Endothelial cell of umbilical vein (primary cell): ENCODE measurements at regions not wholly inside any gene's neighbourhood (a gene's known extent, or its start where the extent isn't known, plus 50 kb on each side); places are given as distances from the start of the nearest gene placed in this dataset.

Source experiments
- BruUV-seq: library from RNA; stranded (reverse); fragments of 400-500 nt; replicated peaks from 2 replicates; lab custom pipeline; 2021; lab: Mats Ljungman, UMichigan
- CTCF ChIA-PET: fragments of 300-600, 350-600 bp; sonication (Branson Sonifier 250); formaldehyde crosslinking; loops from one replicate; lab custom pipeline; 2021; ENCODE audit warnings: antibody characterized with exemption, inconsistent platforms; lab: Charles Lee
- POLR2A ChIA-PET: fragments of 300-600, 350-600 bp; sonication (Branson Sonifier 250); formaldehyde crosslinking; loops from one replicate; lab custom pipeline; 2021; ENCODE audit warnings: antibody characterized with exemption, inconsistent platforms; lab: Charles Lee
- DNase-seq: peaks from one replicate; pipeline ENCODE4 v3.0.0-alpha.2; 2011; ENCODE audit warnings: low read depth, low spot score
- FAIRE-seq: peaks from 2 replicates; lab custom pipeline; 2011; peaks lifted over from hg19 to GRCh38; lab: Jason Lieb, UNC
- H2AFZ ChIP-seq: 2 replicates; pipeline ENCODE4 v1.6.0; 2012; ENCODE audit warnings: low read depth, low read length, control low read depth, inconsistent platforms
- H3K27ac ChIP-seq: 2 replicates; pipeline ENCODE4 v1.5.1; 2011; ENCODE audit warnings: low read depth, mild to moderate bottlenecking, control low read depth, low read length, moderate library complexity; ENCODE audit not compliant: insufficient read depth
- H3K27me3 ChIP-seq, 2 experiments: 2 replicates each; pipeline versions ENCODE4 v1.6.0 to v1.6.1; 2011; ENCODE audit warnings: low read length in 2 of 2, mixed read lengths in 1 of 2; ENCODE audit not compliant: control insufficient read depth in 2 of 2, insufficient read depth in 2 of 2
- H3K36me3 ChIP-seq, 2 experiments: 2 replicates in 1 of 2; 3 replicates in 1 of 2; pipeline ENCODE4 v1.5.1; 2011; ENCODE audit warnings: low read length in 2 of 2, mild to moderate bottlenecking in 1 of 2, moderate library complexity in 1 of 2; ENCODE audit not compliant: control insufficient read depth in 2 of 2, insufficient read depth in 2 of 2; ENCODE audit errors: extremely low read depth in 1 of 2
- H3K4me1 ChIP-seq: 3 replicates; pipeline ENCODE4 v1.5.1; 2011; ENCODE audit warnings: mild to moderate bottlenecking, low read length; ENCODE audit not compliant: control insufficient read depth, insufficient read depth; ENCODE audit errors: extremely low read depth
- H3K4me2 ChIP-seq: 2 replicates; pipeline ENCODE4 v1.6.1; 2011; ENCODE audit warnings: low read length, control low read depth, mixed read lengths; ENCODE audit not compliant: insufficient read depth
- H3K4me3 ChIP-seq, 3 experiments: fragments of 200-600 bp in 1 of 3; sonication (generic), shearing (Covaris generic) in 1 of 3; replicated peaks in 1 of 3; 2 replicates each; pipeline ENCODE4 v1.5.1; 2011 to 2016; ENCODE audit warnings: control low read depth in 3 of 3, low read length in 3 of 3, mild to moderate bottlenecking in 2 of 3, inconsistent platforms in 1 of 3, low read depth in 1 of 3, moderate library complexity in 1 of 3; ENCODE audit not compliant: insufficient read depth in 1 of 3
- H3K79me2 ChIP-seq: 2 replicates; pipeline ENCODE4 v1.6.0; 2012; ENCODE audit warnings: low read length, inconsistent platforms; ENCODE audit not compliant: control insufficient read depth, insufficient read depth
- H3K9ac ChIP-seq: replicated peaks from 2 replicates; pipeline ENCODE3; 2011; ENCODE audit warnings: low read length, control low read depth; ENCODE audit not compliant: insufficient read depth; ENCODE audit errors: extremely low read depth
- H3K9me1 ChIP-seq: replicated peaks from 3 replicates; pipeline ENCODE4 v1.6.0; 2011; ENCODE audit warnings: mild to moderate bottlenecking, low read length; ENCODE audit not compliant: control insufficient read depth, insufficient read depth; ENCODE audit errors: extremely low read depth
- H3K9me3 ChIP-seq: replicated peaks from 2 replicates; pipeline ENCODE4 v1.5.1; 2012; ENCODE audit warnings: low read length, inconsistent platforms; ENCODE audit not compliant: control insufficient read depth, insufficient read depth
- H4K20me1 ChIP-seq: replicated peaks from 2 replicates; pipeline ENCODE3; 2011; ENCODE audit warnings: mild to moderate bottlenecking, low read length; ENCODE audit not compliant: control insufficient read depth, insufficient read depth; ENCODE audit errors: extremely low read depth
- CTCF ChIP-seq, 2 donors: IDR thresholded peaks; 1 replicate in 1 of 2; 2 replicates in 1 of 2; pipeline ENCODE4 v1.5.1; 2011; ENCODE audit warnings: low read length in 2 of 2, mild to moderate bottlenecking in 2 of 2, moderate library complexity in 2 of 2, control low read depth in 1 of 2, inconsistent platforms in 1 of 2, low read depth in 1 of 2; ENCODE audit not compliant: insufficient read depth in 1 of 2; ENCODE audit errors: extremely low read depth in 1 of 2
- EZH2 ChIP-seq: IDR thresholded peaks from 2 replicates; pipeline ENCODE4 v1.6.1; 2012; ENCODE audit warnings: borderline replicate concordance, low read depth, mild to moderate bottlenecking, moderate library complexity, low read length, inconsistent platforms; ENCODE audit not compliant: severe bottlenecking
- FOS ChIP-seq: IDR thresholded peaks from 2 replicates; pipeline ENCODE4 v1.6.1; 2011; ENCODE audit warnings: mild to moderate bottlenecking, low read length, moderate library complexity, borderline replicate concordance; ENCODE audit not compliant: insufficient read depth
- GATA2 ChIP-seq: IDR thresholded peaks from 2 replicates; pipeline ENCODE4 v1.7.0; 2011; ENCODE audit warnings: low read depth, mild to moderate bottlenecking, moderate library complexity, mixed read lengths, low read length; ENCODE audit not compliant: insufficient read length, insufficient read depth
- JUN ChIP-seq: IDR thresholded peaks from 2 replicates; pipeline ENCODE4 v1.6.1; 2011; ENCODE audit warnings: borderline replicate concordance, low read depth; ENCODE audit not compliant: insufficient read length, insufficient read depth
- MAX ChIP-seq: IDR thresholded peaks from 2 replicates; pipeline ENCODE4 v1.6.1; 2011; ENCODE audit not compliant: insufficient read depth, insufficient read length
- MYC ChIP-seq: IDR thresholded peaks from one replicate; pipeline ENCODE4 v1.6.1; 2011; ENCODE audit warnings: mild to moderate bottlenecking, low read depth, low read length
- POLR2A ChIP-seq: IDR thresholded peaks from 2 replicates; pipeline ENCODE4 v1.6.1; 2012; ENCODE audit warnings: low read depth, mild to moderate bottlenecking, control low read depth, low read length
- POLR2AphosphoS5 ChIP-seq: IDR thresholded peaks from 2 replicates; pipeline ENCODE4 v1.6.1; 2012; ENCODE audit warnings: low read depth, mild to moderate bottlenecking, control low read depth, low read length, moderate library complexity; ENCODE audit not compliant: insufficient read depth
- dilution Hi-C: fragments of 300-500 bp; cut with MboI; formaldehyde crosslinking; loops from one replicate; pipeline ENCODE4 v1.15.0; 2019; ENCODE audit warnings: low sequenced_read_pairs; ENCODE audit not compliant: extremely low pct_ligation_motif_present
- intact Hi-C: fragments of 100-400 bp; cut with micrococcal nuclease; formaldehyde crosslinking; loops from one replicate; pipeline ENCODE4 v1.10.0; 2022

GRCh38 chr2:209334188-209335017 is 89.4 kb upstream of the MAP2 start:
- Histone ChIP-seq H3K27ac (no peak overlapping the region), H2AFZ (no peak overlapping the region), H3K4me3 (no peak overlapping the region), H3K9ac (no peak overlapping the region), H3K27me3 (peaks cover 1 to 2% of the 10 kb centered on the region in 2 experiments), H3K4me2 (no peak overlapping the region), H3K4me1 (no peaks in the 10 kb centered on the region), H3K79me2 (no peaks in the 10 kb centered on the region), H4K20me1 (no peaks in the 10 kb centered on the region), H3K9me1 (no peaks in the 10 kb centered on the region), H3K9me3 (no peaks in the 10 kb centered on the region), H3K36me3 (no peaks in the 10 kb centered on the region)
- FAIRE-seq (peak; percentile 81), DNase-seq (peak; percentile 69)
- intact Hi-C loops = loop anchor here (1.0 to 5.0 kb wide), 6 partner anchors 48 to 864 kb away; no protein-coding TSS in a partner anchor
- no TSS peak for BruUV-seq
- POLR2A ChIA-PET = interaction anchor here (0.6 to 1.2 kb wide), 2 partner anchors 89 to 241 kb away, joined by 4 read pairs; partner anchors contain the start of gene MAP2
- TF ChIP-seq JUN = no peak
- peak; percentile 73 to 78 for TF ChIP-seq CTCF (IDR thresholded peaks at IDR 0.05; ENCODE audit: extremely low read depth in 1 of 2, insufficient read depth in 1 of 2, low read depth in 1 of 2, low read length in 2 of 2)
- dilution Hi-C loops = no loop called here
- CTCF ChIA-PET = interaction anchor here (0.6 to 6.4 kb wide), 51 partner anchors 10 to 1065 kb away, joined by 3 to 254 read pairs (median 4); partner anchors contain the start of genes MAP2, PTH2R and UNC80

GRCh38 chr2:209340522-209340921 is 83.3 kb upstream of the MAP2 start:
- intact Hi-C loops (no loop called here), dilution Hi-C loops (no loop called here)
- no peak overlapping the region for H3K4me3 ChIP-seq
- H3K27me3 ChIP-seq = peaks cover 0 to 4% of the 10 kb centered on the region in 2 experiments
- no peaks in the 10 kb centered on the region for H3K9me1 ChIP-seq
- H3K36me3 ChIP-seq = no peaks in the 10 kb centered on the region
- no peaks in the 10 kb centered on the region for H4K20me1 ChIP-seq
- no peaks in the 10 kb centered on the region for H3K79me2 ChIP-seq
- no peak overlapping the region for H3K27ac ChIP-seq
- no peak overlapping the region for H3K9ac ChIP-seq
- H2AFZ ChIP-seq = no peak overlapping the region
- CTCF ChIA-PET = no interaction called here
- no peaks in the 10 kb centered on the region for H3K4me1 ChIP-seq
- POLR2A ChIA-PET = no interaction called here
- no peaks in the 10 kb centered on the region for H3K9me3 ChIP-seq
- FAIRE-seq = no peak
- TF ChIP-seq JUN (no peak), FOS (no peak), POLR2A (no peak), POLR2AphosphoS5 (no peak), MAX (no peak), GATA2 (no peak), MYC (no peak), CTCF (IDR thresholded peaks at IDR 0.05; ENCODE audit: extremely low read depth in 1 of 2, insufficient read depth in 1 of 2, low read depth in 1 of 2, low read length in 2 of 2) (no peak), EZH2 (no peak)
- no peak for DNase-seq
- H3K4me2 ChIP-seq = no peak overlapping the region
- BruUV-seq = no TSS peak
